ENCODE measurements at regions not wholly inside any gene's neighbourhood (a gene's known extent, or its start where the extent isn't known, plus 50 kb on each side); places are given as distances from the start of the nearest gene placed in this dataset.

- TF ChIP-seq CTCF (IDR thresholded peaks at IDR 0.05; ENCODE audit: low read depth, low read length, missing input control) (no peak), JUND (IDR thresholded peaks at IDR 0.05) (no peak), TAF1 (conservative IDR thresholded peaks at IDR 0.05) (no peak), GABPA (IDR thresholded peaks at IDR 0.05 in 1 of 2, conservative IDR thresholded peaks at IDR 0.05 in 1 of 2) (no peak)
These were observed 176.2 kb upstream of the DMRT1 start for GRCh38 chr9:665296-665695.
